GM21390 (cell line): ENCODE measurements at regions not wholly inside any gene's neighbourhood (a gene's known extent, or its start where the extent isn't known, plus 50 kb on each side); places are given as distances from the start of the nearest gene placed in this dataset.

Source experiments
- ATAC-seq: cut with Tn5 transposase; IDR thresholded peaks from one replicate; pipeline ENCODE4 v1.9.1; 2021; ENCODE audit not compliant: unreplicated experiment

GRCh38 chr15:39323706-39324105 is 257.2 kb upstream of the THBS1 start:
- no peak for ATAC-seq

- no peak for ATAC-seq
These were observed 254.4 kb upstream of the THBS1 start for GRCh38 chr15:39326306-39326975.

GRCh38 chr15:39327005-39327730 is 253.7 kb upstream of the THBS1 start:
- no peak for ATAC-seq

- ATAC-seq, result no peak
These were observed 250.8 kb upstream of the THBS1 start for GRCh38 chr15:39330061-39330460.

- ATAC-seq, result no peak
These were observed 249.3 kb upstream of the THBS1 start for GRCh38 chr15:39331584-39331983.

- no peak for ATAC-seq
These were observed 248.0 kb upstream of the THBS1 start for GRCh38 chr15:39332846-39333245.

GRCh38 chr15:39333393-39333792 is 247.5 kb upstream of the THBS1 start:
- no peak for ATAC-seq

- ATAC-seq, result no peak
These were observed 247.0 kb upstream of the THBS1 start for GRCh38 chr15:39333896-39334295.

- no peak for ATAC-seq
These were observed 244.0 kb upstream of the THBS1 start for GRCh38 chr15:39336926-39337325.

GRCh38 chr15:39338251-39338650 is 242.6 kb upstream of the THBS1 start:
- ATAC-seq, result no peak

- ATAC-seq, result no peak
These were observed 239.8 kb upstream of the THBS1 start for GRCh38 chr15:39340903-39341645.

GRCh38 chr15:39344662-39345141 is 236.2 kb upstream of the THBS1 start:
- no peak for ATAC-seq

- ATAC-seq, result no peak
These were observed 235.7 kb upstream of the THBS1 start for GRCh38 chr15:39345176-39345575.

GRCh38 chr15:39347453-39347852 is 233.4 kb upstream of the THBS1 start:
- ATAC-seq, result no peak

- no peak for ATAC-seq
These were observed 230.1 kb upstream of the THBS1 start for GRCh38 chr15:39350785-39351184.

- ATAC-seq, result no peak
These were observed 226.7 kb upstream of the THBS1 start for GRCh38 chr15:39354189-39354588.

- no peak for ATAC-seq
These were observed 223.2 kb upstream of the THBS1 start for GRCh38 chr15:39357480-39358268.

- no peak for ATAC-seq
These were observed 222.3 kb upstream of the THBS1 start for GRCh38 chr15:39358441-39359041.

- no peak for ATAC-seq
These were observed 221.1 kb upstream of the THBS1 start for GRCh38 chr15:39359771-39360170.

GRCh38 chr15:39360452-39360851 is 220.4 kb upstream of the THBS1 start:
- ATAC-seq, result no peak

- no peak for ATAC-seq
These were observed 219.4 kb upstream of the THBS1 start for GRCh38 chr15:39361497-39361896.
